HFFc6 (cell line): ENCODE measurements at regions not wholly inside any gene's neighbourhood (a gene's known extent, or its start where the extent isn't known, plus 50 kb on each side); places are given as distances from the start of the nearest gene placed in this dataset.

Source experiments
- DNase-seq: peaks from one replicate; pipeline ENCODE4 v3.0.0-alpha.2; 2018
- H3K27ac Mint-ChIP-seq: 2 replicates; pipeline ENCODE4 v1.8.0; 2020; ENCODE audit warnings: mild to moderate bottlenecking, mixed read lengths
- H3K27me3 Mint-ChIP-seq: 2 replicates; pipeline ENCODE4 v1.8.0; 2021; ENCODE audit warnings: mild to moderate bottlenecking, moderate library complexity, mixed read lengths; ENCODE audit not compliant: insufficient read depth
- H3K36me3 Mint-ChIP-seq: 2 replicates; pipeline ENCODE4 v1.8.0; 2021; ENCODE audit warnings: low read depth, mixed read lengths
- H3K4me1 Mint-ChIP-seq: 2 replicates; pipeline ENCODE4 v1.8.0; 2020; ENCODE audit warnings: low read depth, mixed read lengths
- H3K4me3 Mint-ChIP-seq: 2 replicates; pipeline ENCODE4 v1.8.0; 2020; ENCODE audit warnings: mild to moderate bottlenecking, moderate library complexity, mixed read lengths
- H3K9me3 Mint-ChIP-seq: 2 replicates; pipeline ENCODE4 v1.8.0; 2020; ENCODE audit warnings: mild to moderate bottlenecking, mixed read lengths
- CTCF ChIP-seq: fragments of 200-600 bp; sonication (generic); IDR thresholded peaks from 2 replicates; pipeline ENCODE4 v1.5.0; 2021; ENCODE audit warnings: antibody characterized with exemption, mild to moderate bottlenecking

GRCh38 chr5:57324181-57324580 lies 150.3 kb downstream of the GPBP1 start:
- H3K36me3 Mint-ChIP-seq: no peaks in the 10 kb centered on the region
- peaks cover 6% of the 10 kb centered on the region; the same call in 1 of the 2 replicates for H3K4me1 Mint-ChIP-seq
- no peak overlapping the region for H3K4me3 Mint-ChIP-seq
- H3K27me3 Mint-ChIP-seq: peaks cover 7% of the 10 kb centered on the region
- no peak for DNase-seq
- no peak overlapping the region for H3K27ac Mint-ChIP-seq
- no peaks in the 10 kb centered on the region for H3K9me3 Mint-ChIP-seq
- TF ChIP-seq CTCF: no peak

- no peak for TF ChIP-seq CTCF
- Mint-ChIP-seq H3K9me3 (no peaks in the 10 kb centered on the region), H3K27me3 (peaks cover 13% of the 10 kb centered on the region), H3K4me1 (peaks cover 10% of the 10 kb centered on the region), H3K36me3 (no peaks in the 10 kb centered on the region), H3K27ac (no peak overlapping the region), H3K4me3 (no peak overlapping the region)
- no peak for DNase-seq
These were observed 146.7 kb downstream of the GPBP1 start for GRCh38 chr5:57320582-57320981.

- Mint-ChIP-seq H3K36me3 (no peaks in the 10 kb centered on the region), H3K27ac (no peak overlapping the region), H3K9me3 (no peaks in the 10 kb centered on the region), H3K4me1 (peaks cover 10% of the 10 kb centered on the region), H3K4me3 (no peak overlapping the region), H3K27me3 (peaks cover 13% of the 10 kb centered on the region)
- DNase-seq: no peak
- TF ChIP-seq CTCF: no peak
These were observed 145.8 kb downstream of the GPBP1 start for GRCh38 chr5:57319628-57320027.

- no peaks in the 10 kb centered on the region for H3K9me3 Mint-ChIP-seq
- H3K27ac Mint-ChIP-seq: no peak overlapping the region
These were observed 144.4 kb downstream of the GPBP1 start for GRCh38 chr5:57318251-57318650.

GRCh38 chr5:57317341-57317740 lies 143.5 kb downstream of the GPBP1 start:
- Mint-ChIP-seq H3K27me3 (peaks cover 13% of the 10 kb centered on the region), H3K9me3 (no peaks in the 10 kb centered on the region), H3K4me3 (no peak overlapping the region), H3K36me3 (no peaks in the 10 kb centered on the region), H3K4me1 (peaks cover 10% of the 10 kb centered on the region), H3K27ac (no peak overlapping the region)
- TF ChIP-seq CTCF: no peak
- no peak for DNase-seq

More at GRCh38 chr5:57318251-57318650, 144.4 kb downstream of the GPBP1 start:
- Mint-ChIP-seq H3K36me3 (no peaks in the 10 kb centered on the region), H3K4me1 (peaks cover 10% of the 10 kb centered on the region), H3K4me3 (no peak overlapping the region), H3K27me3 (peaks cover 13% of the 10 kb centered on the region)
- no peak for TF ChIP-seq CTCF
- no peak for DNase-seq

GRCh38 chr5:57316798-57317327 lies 143.0 kb downstream of the GPBP1 start:
- Mint-ChIP-seq H3K4me3 (no peak overlapping the region), H3K4me1 (peaks cover 14% of the 10 kb centered on the region), H3K27ac (no peak overlapping the region), H3K27me3 (peaks cover 11% of the 10 kb centered on the region), H3K9me3 (no peaks in the 10 kb centered on the region), H3K36me3 (no peaks in the 10 kb centered on the region)
- peak; percentile 75 for DNase-seq
- TF ChIP-seq CTCF: no peak
